ENCODE measurements at regions not wholly inside any gene's neighbourhood (a gene's known extent, or its start where the extent isn't known, plus 50 kb on each side); places are given as distances from the start of the nearest gene placed in this dataset.

DNA sequence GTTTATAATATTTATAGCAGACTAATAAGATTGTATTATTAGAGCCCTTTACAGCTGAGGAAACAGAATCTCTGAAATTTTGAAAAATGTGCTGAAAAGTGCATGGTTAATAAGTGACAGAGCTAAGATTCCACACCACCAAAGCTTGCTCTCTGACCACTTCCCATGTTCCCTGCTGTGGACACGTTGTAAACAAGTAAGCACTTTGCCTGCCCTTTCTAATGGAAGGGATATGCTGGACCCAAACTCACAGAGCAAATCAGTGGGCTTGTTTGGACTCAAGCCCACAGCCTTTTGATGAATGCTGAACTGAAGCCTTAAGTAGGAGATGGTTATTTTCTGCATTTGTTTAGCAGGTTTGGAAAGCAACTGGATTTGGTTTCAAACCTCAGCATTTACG, 214.0 kb upstream of the TMEM72 start:
- TF ChIP-seq ZNF70 (CRISPR knock-in tag; IDR thresholded peaks at IDR 0.05) (no peak), ZFP3 (CRISPR knock-in tag; IDR thresholded peaks at IDR 0.05) (no peak), PPARA (CRISPR knock-in tag; IDR thresholded peaks at IDR 0.05; ENCODE audit: borderline replicate concordance) (no peak), OSR1 (CRISPR knock-in tag; IDR thresholded peaks at IDR 0.05) (no peak), CREB5 (CRISPR knock-in tag; IDR thresholded peaks at IDR 0.05; ENCODE audit: low read depth) (no peak), TCF4 (CRISPR knock-in tag; IDR thresholded peaks at IDR 0.05; ENCODE audit: borderline replicate concordance) (no peak), ZFP30 (CRISPR knock-in tag; IDR thresholded peaks at IDR 0.05) (no peak), ZNF565 (CRISPR knock-in tag; conservative IDR thresholded peaks at IDR 0.05; ENCODE audit: low read depth) (no peak), ZNF8 (CRISPR knock-in tag; IDR thresholded peaks at IDR 0.05) (no peak), TOX (CRISPR knock-in tag; IDR thresholded peaks at IDR 0.05; ENCODE audit: borderline replicate concordance) (no peak), RARB (CRISPR knock-in tag; IDR thresholded peaks at IDR 0.05) (no peak), SNAI2 (CRISPR knock-in tag; IDR thresholded peaks at IDR 0.05) (no peak)
- TF ChIP-seq, protein P1, sequence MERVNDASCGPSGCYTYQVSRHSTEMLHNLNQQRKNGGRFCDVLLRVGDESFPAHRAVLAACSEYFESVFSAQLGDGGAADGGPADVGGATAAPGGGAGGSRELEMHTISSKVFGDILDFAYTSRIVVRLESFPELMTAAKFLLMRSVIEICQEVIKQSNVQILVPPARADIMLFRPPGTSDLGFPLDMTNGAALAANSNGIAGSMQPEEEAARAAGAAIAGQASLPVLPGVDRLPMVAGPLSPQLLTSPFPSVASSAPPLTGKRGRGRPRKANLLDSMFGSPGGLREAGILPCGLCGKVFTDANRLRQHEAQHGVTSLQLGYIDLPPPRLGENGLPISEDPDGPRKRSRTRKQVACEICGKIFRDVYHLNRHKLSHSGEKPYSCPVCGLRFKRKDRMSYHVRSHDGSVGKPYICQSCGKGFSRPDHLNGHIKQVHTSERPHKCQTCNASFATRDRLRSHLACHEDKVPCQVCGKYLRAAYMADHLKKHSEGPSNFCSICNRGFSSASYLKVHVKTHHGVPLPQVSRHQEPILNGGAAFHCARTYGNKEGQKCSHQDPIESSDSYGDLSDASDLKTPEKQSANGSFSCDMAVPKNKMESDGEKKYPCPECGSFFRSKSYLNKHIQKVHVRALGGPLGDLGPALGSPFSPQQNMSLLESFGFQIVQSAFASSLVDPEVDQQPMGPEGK (CRISPR knock-in tag; IDR thresholded peaks at IDR 0.05; ENCODE audit: borderline replicate concordance): no peak
- TF ChIP-seq, protein P2, sequence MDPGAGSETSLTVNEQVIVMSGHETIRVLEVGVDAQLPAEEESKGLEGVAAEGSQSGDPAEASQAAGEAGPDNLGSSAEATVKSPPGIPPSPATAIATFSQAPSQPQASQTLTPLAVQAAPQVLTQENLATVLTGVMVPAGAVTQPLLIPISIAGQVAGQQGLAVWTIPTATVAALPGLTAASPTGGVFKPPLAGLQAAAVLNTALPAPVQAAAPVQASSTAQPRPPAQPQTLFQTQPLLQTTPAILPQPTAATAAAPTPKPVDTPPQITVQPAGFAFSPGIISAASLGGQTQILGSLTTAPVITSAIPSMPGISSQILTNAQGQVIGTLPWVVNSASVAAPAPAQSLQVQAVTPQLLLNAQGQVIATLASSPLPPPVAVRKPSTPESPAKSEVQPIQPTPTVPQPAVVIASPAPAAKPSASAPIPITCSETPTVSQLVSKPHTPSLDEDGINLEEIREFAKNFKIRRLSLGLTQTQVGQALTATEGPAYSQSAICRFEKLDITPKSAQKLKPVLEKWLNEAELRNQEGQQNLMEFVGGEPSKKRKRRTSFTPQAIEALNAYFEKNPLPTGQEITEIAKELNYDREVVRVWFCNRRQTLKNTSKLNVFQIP (CRISPR knock-in tag; IDR thresholded peaks at IDR 0.05; ENCODE audit: borderline replicate concordance, low read depth): no peak

All from SK-N-SH treated with all-trans-retinoic acid at 6 μM for 48 hours (cell line).